WI38 (cell line): ENCODE measurements at regions not wholly inside any gene's neighbourhood (a gene's known extent, or its start where the extent isn't known, plus 50 kb on each side); places are given as distances from the start of the nearest gene placed in this dataset.

Experiments
- H3K4me3 ChIP-seq: 2 replicates; pipeline ENCODE4 v1.5.1; 2011; ENCODE audit warnings: low read depth, mild to moderate bottlenecking, control low read depth, low read length
- CTCF ChIP-seq: IDR thresholded peaks from 2 replicates; pipeline ENCODE4 v1.5.1; 2012; ENCODE audit warnings: low read depth, mild to moderate bottlenecking, control low read depth, low read length

GRCh38 chr6:77403424-77403823 is 59.9 kb downstream of the HTR1B start:
- TF ChIP-seq CTCF, result no peak
- H3K4me3 ChIP-seq, result no peak overlapping the region

- TF ChIP-seq CTCF, result no peak
- no peak overlapping the region for H3K4me3 ChIP-seq
These were observed 62.1 kb downstream of the HTR1B start for GRCh38 chr6:77401231-77401630.

GRCh38 chr6:77397561-77397960 is 65.7 kb downstream of the HTR1B start:
- TF ChIP-seq CTCF, result no peak
- H3K4me3 ChIP-seq, result no peak overlapping the region

GRCh38 chr6:77389402-77389801 is 73.9 kb downstream of the HTR1B start:
- no peak overlapping the region for H3K4me3 ChIP-seq
- no peak for TF ChIP-seq CTCF

- no peak for TF ChIP-seq CTCF
- no peak overlapping the region for H3K4me3 ChIP-seq
These were observed 80.3 kb downstream of the HTR1B start for GRCh38 chr6:77383026-77383425.

- no peak for TF ChIP-seq CTCF
- H3K4me3 ChIP-seq, result no peak overlapping the region
These were observed 89.3 kb downstream of the HTR1B start for GRCh38 chr6:77373955-77374354.

- no peak for TF ChIP-seq CTCF
- H3K4me3 ChIP-seq, result no peak overlapping the region
These were observed 91.5 kb downstream of the HTR1B start for GRCh38 chr6:77371748-77372147.
